Ectodermal cell (in vitro differentiated cells): ENCODE measurements at regions not wholly inside any gene's neighbourhood (a gene's known extent, or its start where the extent isn't known, plus 50 kb on each side); places are given as distances from the start of the nearest gene placed in this dataset.

Experiments used
- H3K27ac ChIP-seq: 2 replicates; pipeline ENCODE4 v1.7.0; 2013; ENCODE audit warnings: mild to moderate bottlenecking, low read depth, low read length; ENCODE audit not compliant: insufficient read depth, poor library complexity, severe bottlenecking
- H3K27me3 ChIP-seq: 2 replicates; pipeline ENCODE4 v1.7.0; 2013; ENCODE audit warnings: mild to moderate bottlenecking, low read length; ENCODE audit not compliant: insufficient read depth, control insufficient read depth, poor library complexity, severe bottlenecking
- H3K36me3 ChIP-seq: one replicate; pipeline ENCODE4 v1.7.0; 2013; ENCODE audit warnings: low read length; ENCODE audit not compliant: control insufficient read depth, insufficient read depth
- H3K4me1 ChIP-seq: one replicate; pipeline ENCODE4 v1.7.0; 2013; ENCODE audit warnings: low read length; ENCODE audit not compliant: control insufficient read depth, insufficient read depth
- H3K4me3 ChIP-seq: 2 replicates; pipeline ENCODE4 v1.7.0; 2013; ENCODE audit warnings: low read depth, low read length, control low read depth; ENCODE audit not compliant: insufficient read depth
- H3K9me3 ChIP-seq: 2 replicates; pipeline ENCODE4 v1.7.0; 2013; ENCODE audit warnings: mild to moderate bottlenecking, low read length, moderate library complexity; ENCODE audit not compliant: control insufficient read depth
- WGBS, 2 experiments: methylation state at CpG; one replicate each; pipeline ENCODE4 v1.1.7; 2013; ENCODE audit warnings: missing lambda C conversion rate in 2 of 2; 5-methylcytosine and 5-hydroxymethylcytosine counted together

DNA sequence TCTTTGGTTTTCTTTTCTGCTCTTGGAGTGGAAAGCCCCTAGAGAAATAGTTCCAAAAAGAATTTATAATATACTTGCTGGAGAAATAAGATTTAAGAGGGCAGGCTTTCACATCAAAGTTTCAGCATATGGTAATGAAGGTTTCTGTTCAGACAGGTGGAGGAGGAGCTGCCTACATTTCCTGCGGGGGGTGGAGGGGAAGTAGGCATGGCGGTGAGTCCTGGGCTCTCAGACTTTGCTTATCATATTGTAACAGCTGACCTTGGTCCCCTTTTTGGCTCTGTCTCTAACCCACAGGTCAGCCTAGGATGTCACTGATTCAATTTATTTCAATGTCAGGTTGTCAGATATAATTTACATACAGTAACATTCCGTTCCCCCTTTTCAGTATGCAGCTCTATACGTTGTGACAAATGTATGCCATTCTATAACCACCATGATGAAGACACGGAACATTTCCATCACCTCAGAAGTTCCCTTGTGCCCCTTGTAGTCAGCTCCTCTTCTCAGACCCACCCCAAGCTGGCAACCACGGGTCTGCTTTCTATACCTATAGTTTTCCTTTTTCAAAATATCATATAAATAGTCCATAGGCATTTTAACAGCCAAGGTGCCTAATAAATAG lies 77.6 kb upstream of the GGTLC1 start:
- Histone ChIP-seq H3K4me3 (no peak overlapping the region), H3K9me3 (no peaks in the 10 kb centered on the region), H3K4me1 (no peaks in the 10 kb centered on the region), H3K27ac (no peak overlapping the region), H3K36me3 (no peaks in the 10 kb centered on the region), H3K27me3 (no peaks in the 10 kb centered on the region)
- WGBS, 2 experiments: 84% methylated on average over 6 of the region's 6 CpGs

DNA sequence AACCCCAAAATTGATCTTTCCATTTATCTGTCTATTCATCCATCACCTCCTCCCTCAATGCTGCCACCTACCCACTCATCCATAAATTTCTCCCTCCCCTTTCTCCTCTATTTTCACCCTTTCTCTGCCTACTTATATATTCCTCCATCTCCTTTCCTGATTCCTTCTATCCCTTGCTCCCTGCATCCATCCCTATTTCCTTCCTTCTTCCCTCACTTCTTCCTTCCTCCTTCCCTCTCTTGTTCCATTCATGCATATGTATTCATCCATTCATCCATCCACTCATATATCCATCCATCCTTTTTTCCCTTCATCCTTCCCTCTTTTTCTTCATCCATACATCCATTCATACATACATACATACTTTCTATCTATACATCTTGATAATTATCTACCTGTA lies 76.3 kb upstream of the GGTLC1 start:
- Histone ChIP-seq H3K27me3 (no peaks in the 10 kb centered on the region), H3K9me3 (no peaks in the 10 kb centered on the region), H3K27ac (no peak overlapping the region), H3K4me1 (no peaks in the 10 kb centered on the region), H3K36me3 (no peaks in the 10 kb centered on the region), H3K4me3 (no peak overlapping the region)

- WGBS, 2 experiments: 86 to 95% methylated on average over 4 of the region's 4 CpGs
- H3K9me3 ChIP-seq: no peaks in the 10 kb centered on the region
Measured at GRCh38 chr20:24064092-24064491, 75.5 kb upstream of the GGTLC1 start.

GRCh38 chr20:24063100-24063499 lies 74.5 kb upstream of the GGTLC1 start:
- H3K4me1 ChIP-seq: no peaks in the 10 kb centered on the region
- no peak overlapping the region for H3K27ac ChIP-seq
- H3K4me3 ChIP-seq: no peak overlapping the region
- no peaks in the 10 kb centered on the region for H3K27me3 ChIP-seq
- H3K36me3 ChIP-seq: no peaks in the 10 kb centered on the region
- WGBS, 2 experiments: 93% methylated on average over 5 of the region's 5 CpGs
- no peaks in the 10 kb centered on the region for H3K9me3 ChIP-seq

More at GRCh38 chr20:24064092-24064491, 75.5 kb upstream of the GGTLC1 start:
- no peak overlapping the region for H3K27ac ChIP-seq
- no peak overlapping the region for H3K4me3 ChIP-seq
- H3K27me3 ChIP-seq: no peaks in the 10 kb centered on the region
- no peaks in the 10 kb centered on the region for H3K4me1 ChIP-seq
- H3K36me3 ChIP-seq: no peaks in the 10 kb centered on the region

- Histone ChIP-seq H3K27me3 (no peaks in the 10 kb centered on the region), H3K4me3 (no peak overlapping the region), H3K4me1 (no peaks in the 10 kb centered on the region), H3K9me3 (no peaks in the 10 kb centered on the region), H3K36me3 (no peaks in the 10 kb centered on the region), H3K27ac (no peak overlapping the region)
- 72% methylated on average over 13 of the region's 13 CpGs for WGBS, 2 experiments
Measured at GRCh38 chr20:24060851-24061590, 72.4 kb upstream of the GGTLC1 start.

DNA sequence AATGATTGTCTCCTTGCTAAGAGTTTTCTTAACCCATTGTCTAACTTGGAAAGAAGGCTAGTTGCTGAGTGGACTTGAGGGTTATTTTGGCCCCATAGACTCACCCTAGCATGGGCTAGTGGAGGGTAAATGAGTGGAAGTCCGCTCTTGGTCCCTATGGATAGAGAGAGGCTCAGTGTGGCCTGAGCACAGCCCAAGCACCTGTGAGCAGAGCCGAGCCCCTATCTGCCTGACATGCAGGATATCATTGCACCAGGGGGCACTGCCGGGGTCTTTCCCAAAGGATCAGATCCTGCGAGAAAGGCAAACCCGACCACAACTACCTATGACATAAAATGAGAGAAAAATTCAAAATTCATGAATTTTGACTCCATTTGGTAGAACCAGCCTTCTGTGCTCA lies 70.6 kb upstream of the GGTLC1 start:
- Histone ChIP-seq H3K36me3 (no peaks in the 10 kb centered on the region), H3K4me1 (no peaks in the 10 kb centered on the region), H3K4me3 (no peak overlapping the region), H3K9me3 (no peaks in the 10 kb centered on the region), H3K27me3 (no peaks in the 10 kb centered on the region), H3K27ac (no peak overlapping the region)
- 83 to 89% methylated on average over 5 of the region's 5 CpGs for WGBS, 2 experiments

GRCh38 chr20:24056491-24056890 lies 67.9 kb upstream of the GGTLC1 start:
- 96 to 97% methylated on average over 1 of the region's 1 CpG for WGBS, 2 experiments
- Histone ChIP-seq H3K4me1 (no peaks in the 10 kb centered on the region), H3K9me3 (no peaks in the 10 kb centered on the region), H3K27ac (no peak overlapping the region), H3K27me3 (no peaks in the 10 kb centered on the region), H3K36me3 (no peaks in the 10 kb centered on the region), H3K4me3 (no peak overlapping the region)

GRCh38 chr20:24052599-24053275 lies 64.2 kb upstream of the GGTLC1 start:
- no peaks in the 10 kb centered on the region for H3K9me3 ChIP-seq
- 95% methylated on average over 23 of the region's 23 CpGs for WGBS, 2 experiments
- H3K27ac ChIP-seq: no peak overlapping the region
- no peaks in the 10 kb centered on the region for H3K27me3 ChIP-seq
- no peak overlapping the region for H3K4me3 ChIP-seq
- no peaks in the 10 kb centered on the region for H3K4me1 ChIP-seq
- H3K36me3 ChIP-seq: no peaks in the 10 kb centered on the region

GRCh38 chr20:24051160-24051559 lies 62.6 kb upstream of the GGTLC1 start:
- Histone ChIP-seq H3K36me3 (no peaks in the 10 kb centered on the region), H3K27ac (no peak overlapping the region), H3K27me3 (no peaks in the 10 kb centered on the region), H3K4me1 (no peaks in the 10 kb centered on the region), H3K9me3 (no peaks in the 10 kb centered on the region), H3K4me3 (no peak overlapping the region)
- WGBS, 2 experiments: 89 to 95% methylated on average over 2 of the region's 2 CpGs

DNA sequence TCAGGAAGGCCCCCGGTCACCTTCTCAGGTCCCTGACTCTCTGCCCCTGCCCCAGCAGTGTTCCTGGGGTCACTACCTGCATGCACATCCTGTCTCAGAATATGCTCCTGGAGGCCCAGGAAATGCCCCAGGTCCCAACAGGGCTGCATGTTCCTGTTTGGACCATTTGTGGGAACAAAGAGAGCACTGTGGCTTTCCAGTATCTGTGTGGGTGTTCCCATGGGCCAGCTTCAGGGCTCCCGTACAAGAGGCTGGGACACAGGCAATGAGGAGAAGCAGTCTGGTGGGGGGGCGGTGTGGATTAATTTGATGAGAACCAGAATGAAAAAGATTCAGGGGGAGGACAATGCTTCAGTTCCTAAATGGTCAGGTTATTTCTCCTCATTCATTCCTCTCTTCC lies 61.5 kb upstream of the GGTLC1 start:
- Histone ChIP-seq H3K4me3 (no peak overlapping the region), H3K27me3 (no peaks in the 10 kb centered on the region), H3K36me3 (no peaks in the 10 kb centered on the region), H3K27ac (no peak overlapping the region), H3K9me3 (no peaks in the 10 kb centered on the region), H3K4me1 (no peaks in the 10 kb centered on the region)
- WGBS, 2 experiments: 87 to 90% methylated on average over 3 of the region's 3 CpGs
